VCaP (cell line): ENCODE measurements at regions not wholly inside any gene's neighbourhood (a gene's known extent, or its start where the extent isn't known, plus 50 kb on each side); places are given as distances from the start of the nearest gene placed in this dataset.

Source experiments
- H3K27ac ChIP-seq: fragments of 450-650 bp; 2 replicates; pipeline ENCODE4 v1.5.1; 2017
- CTCF ChIP-seq: fragments of 450-650 bp; conservative IDR thresholded peaks from 2 replicates; pipeline ENCODE4 v1.5.1; 2017; ENCODE audit warnings: mild to moderate bottlenecking, moderate library complexity

- TF ChIP-seq CTCF = no peak
- H3K27ac ChIP-seq = no peak overlapping the region
Measured at GRCh38 chr17:31588512-31588911, 197.0 kb downstream of the RAB11FIP4 start.

GRCh38 chr17:31588034-31588433 lies 196.6 kb downstream of the RAB11FIP4 start:
- H3K27ac ChIP-seq = no peak overlapping the region
- TF ChIP-seq CTCF = no peak
